GM20431 (cell line): ENCODE measurements at regions not wholly inside any gene's neighbourhood (a gene's known extent, or its start where the extent isn't known, plus 50 kb on each side); places are given as distances from the start of the nearest gene placed in this dataset.

ENCODE experiments used
- in situ Hi-C: fragments of 300-500 bp; cut with MseI, MboI; formaldehyde crosslinking; loops from one replicate; pipeline ENCODE4 v1.15.0; 2020; ENCODE audit warnings: low sequenced_read_pairs; ENCODE audit not compliant: unreplicated experiment

DNA sequence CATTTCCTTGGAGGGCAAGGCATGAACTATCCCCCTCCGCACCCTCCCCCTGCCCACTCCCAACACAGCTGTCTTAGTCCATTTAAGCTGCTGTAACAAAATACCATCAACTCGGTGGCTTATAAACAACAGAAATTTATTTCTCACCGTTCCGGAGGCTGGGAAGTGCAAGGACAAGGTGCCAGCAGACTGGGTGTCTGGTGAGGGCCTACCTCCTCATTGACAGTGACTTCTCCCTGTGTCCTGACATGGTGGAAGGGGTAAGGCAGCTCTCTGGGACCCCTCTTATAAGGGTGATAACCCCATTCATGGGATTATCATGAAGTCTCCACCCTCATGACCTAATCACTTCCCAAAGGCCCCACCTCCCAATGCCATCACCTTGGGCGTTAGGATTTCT is 114.3 kb upstream of the MAFB start:
- in situ Hi-C loops: no loop called here

DNA sequence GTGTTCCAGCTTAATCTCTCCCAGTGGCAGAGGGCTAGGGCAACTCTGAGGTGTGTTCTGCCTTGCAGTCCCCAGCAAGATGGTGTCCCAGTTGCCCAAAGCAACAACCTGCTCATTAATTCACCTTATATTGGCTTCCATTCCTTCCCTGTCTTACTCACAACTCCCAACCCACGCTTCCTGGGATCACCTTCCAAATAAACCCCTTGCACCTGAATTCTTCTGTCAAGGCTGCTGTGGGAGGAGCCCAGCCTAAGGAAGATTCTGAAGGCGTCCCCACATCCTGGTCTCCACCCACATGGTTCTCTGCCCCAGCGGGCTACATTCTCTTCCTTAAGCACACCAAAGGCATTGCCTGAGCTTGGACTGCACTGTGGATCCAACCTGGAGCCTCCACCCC is 116.6 kb upstream of the MAFB start:
- in situ Hi-C loops: no loop called here

DNA sequence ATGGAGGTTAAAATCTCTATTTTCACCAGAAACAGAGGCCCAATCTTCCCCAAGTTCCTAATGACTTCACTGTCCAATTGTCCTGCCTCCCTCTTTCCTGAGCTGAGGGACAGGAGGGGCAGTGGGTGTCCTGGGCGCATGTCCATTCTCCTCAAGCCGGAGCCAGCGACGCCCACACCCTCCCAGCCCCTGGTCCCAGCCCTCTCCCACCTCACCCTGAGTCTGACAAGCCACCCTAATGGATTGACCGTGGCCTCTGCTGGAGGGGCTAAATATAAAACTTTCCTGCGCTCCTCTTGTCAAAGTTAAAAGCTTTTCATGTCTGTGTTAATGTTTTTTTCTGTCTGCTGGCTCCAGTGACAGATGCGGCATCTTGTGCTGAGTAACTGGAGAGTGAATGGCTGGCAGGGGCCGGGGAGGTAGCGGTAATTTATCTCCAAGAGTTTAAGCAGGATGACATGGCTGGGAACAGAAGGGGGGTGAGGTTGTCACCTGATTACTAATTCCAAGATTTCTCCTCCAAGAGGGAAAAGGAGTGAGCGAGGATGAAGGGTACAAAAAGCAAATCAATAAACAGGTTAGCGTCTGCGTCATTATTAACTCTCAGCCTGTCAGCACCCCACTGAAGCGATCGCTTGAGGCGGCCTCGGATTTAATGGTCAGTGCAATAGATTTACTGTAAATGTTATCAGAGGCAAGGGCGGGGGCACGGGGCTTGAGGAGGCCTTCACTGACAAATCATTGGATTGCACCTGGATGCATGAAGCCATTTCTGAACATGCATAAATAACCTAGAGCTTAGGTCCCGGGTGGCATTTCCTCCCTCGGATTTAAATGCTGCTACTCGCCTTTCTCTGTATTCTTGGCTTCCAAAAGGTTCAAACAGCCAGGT is 118.1 kb upstream of the MAFB start:
- in situ Hi-C loops: no loop called here

DNA sequence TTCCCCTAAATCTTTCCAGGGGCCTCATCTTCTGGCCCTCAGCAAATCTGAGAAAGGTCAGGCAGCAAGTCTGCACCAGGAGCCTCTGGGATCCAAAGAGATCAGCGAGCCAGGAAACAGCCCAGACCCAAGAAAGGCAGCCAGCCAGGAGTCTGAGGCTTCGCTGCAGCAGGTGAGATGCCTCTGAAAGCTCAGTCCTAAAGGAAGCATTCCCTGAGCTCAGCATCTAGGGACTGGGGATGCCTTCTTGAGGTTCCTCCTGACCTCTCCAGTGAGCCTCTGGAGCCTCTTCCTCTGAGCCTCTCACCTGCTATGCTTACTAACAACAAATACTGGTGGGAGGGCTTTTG is 118.8 kb upstream of the MAFB start:
- in situ Hi-C loops: no loop called here

DNA sequence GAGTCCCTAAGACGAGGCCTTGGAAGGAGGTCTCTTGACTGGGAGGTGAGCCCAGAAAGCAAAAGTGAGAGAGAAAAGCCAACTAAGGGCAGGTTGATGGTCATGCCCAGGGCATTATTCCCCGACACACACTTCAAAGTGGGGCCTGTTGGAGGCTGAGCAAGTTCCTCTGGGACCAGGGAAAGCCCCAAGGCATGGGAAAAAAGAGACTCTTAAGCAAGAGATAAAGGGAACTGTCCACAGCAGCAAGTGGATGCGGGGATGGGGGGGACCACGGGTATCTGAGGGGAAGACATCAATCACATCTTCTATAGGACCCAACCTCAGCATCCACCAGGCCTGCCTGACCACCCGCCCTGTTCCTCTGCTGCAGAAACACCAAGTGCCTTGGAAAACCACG is 119.9 kb upstream of the MAFB start:
- in situ Hi-C loops: no loop called here

DNA sequence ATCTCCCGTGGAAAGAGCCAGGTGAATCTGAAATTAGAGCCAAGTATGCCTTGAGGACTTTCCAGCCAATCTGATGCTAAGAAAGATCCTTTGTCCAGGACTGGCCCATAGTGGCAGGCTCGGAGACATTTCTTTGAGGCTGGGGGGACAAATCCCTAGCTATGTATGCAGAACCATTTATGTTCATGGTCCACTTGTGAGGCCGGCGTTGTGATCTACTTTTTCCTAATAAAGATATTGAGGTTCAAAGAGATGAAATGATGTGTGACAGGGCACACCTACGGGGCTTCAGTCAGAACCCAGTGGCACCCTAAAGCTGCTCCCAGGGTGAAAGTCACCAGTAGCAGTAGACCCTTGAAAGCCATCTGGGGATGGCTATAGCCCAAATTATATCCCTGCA is 120.3 kb upstream of the MAFB start:
- in situ Hi-C loops: no loop called here

DNA sequence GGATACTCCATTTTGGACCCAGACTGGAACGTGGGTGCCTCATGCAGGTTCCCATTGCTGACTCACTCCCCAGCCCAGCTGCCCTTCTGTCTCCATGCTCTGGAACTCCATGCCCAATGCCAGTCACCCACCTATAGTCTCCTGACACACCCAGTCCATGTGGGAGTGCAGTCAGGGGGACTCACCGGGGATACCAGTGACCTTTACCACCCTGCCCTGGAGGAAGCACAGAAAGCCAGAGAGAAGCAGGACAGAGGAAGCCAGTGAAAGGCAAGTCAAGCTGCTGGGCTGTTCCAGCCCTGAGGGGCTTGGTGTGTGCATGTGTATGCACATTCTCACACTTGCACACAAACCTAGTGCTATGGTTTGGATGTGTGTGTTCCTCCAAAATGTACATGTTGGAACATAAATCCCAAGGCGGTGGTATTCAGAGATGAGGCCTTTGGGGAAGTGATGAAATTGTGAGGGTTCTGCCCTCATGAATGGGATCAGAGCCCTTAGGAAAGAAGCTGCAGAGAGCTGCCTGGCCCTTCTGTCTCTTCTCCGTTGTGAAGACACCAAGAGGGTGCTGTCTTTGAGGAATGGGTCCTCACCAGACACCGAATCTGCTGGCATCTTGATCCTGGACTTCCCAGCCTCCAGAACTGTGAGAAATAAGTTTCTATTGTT is 121.4 kb upstream of the MAFB start:
- in situ Hi-C loops: no loop called here

DNA sequence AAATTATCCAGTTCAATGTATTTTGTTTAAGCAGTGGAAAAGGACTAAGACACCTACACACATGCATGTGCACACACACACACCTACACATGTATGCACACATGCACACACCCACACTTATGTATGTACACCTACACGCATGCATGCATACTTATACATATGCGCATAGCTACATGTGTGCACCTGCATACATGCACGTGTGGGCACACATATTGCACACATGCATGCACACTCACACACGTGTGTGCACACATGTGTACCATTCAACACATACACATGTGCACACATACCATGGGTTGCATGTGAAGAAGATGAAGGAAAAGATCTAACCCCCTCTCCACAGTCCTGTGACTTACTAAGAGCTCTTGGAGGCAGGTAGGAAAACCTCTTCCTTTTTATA is 122.0 kb upstream of the MAFB start:
- in situ Hi-C loops: no loop called here

DNA sequence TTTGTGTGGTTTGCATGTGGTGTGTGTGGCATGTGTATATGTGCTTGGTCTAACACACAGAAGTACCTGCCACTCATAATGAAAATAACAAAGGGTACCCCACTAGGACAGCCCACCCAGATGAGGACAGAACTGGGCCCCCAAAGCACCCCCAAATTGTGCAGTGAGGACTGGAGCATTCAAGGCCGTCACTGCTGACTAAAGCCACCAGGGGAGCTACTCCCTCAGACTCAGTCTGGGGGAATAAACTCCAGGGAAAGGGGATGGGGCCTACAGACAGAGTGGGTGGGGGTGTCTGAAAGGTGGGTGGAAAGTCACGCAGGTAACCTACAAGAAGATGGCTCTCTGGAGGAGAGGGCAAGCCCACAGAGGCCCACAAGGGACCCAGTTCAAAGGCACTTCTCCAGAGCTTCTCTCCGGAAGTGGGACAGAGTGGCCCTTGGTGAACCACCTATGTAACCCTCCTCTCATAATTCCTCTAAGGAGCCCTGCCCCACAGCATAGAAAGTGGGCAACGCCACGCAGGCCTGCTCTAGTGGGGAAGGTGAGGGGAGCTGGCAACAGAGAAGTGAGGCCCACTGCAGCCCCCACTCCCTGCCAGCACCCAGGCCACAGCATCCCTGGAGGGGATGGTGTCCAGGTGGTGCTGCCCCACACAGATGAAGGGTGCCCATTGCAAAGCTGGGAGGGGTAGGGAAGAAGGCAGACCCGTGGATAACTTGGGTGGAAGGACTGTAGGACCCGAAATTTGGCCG is 122.8 kb upstream of the MAFB start:
- in situ Hi-C loops: no loop called here

DNA sequence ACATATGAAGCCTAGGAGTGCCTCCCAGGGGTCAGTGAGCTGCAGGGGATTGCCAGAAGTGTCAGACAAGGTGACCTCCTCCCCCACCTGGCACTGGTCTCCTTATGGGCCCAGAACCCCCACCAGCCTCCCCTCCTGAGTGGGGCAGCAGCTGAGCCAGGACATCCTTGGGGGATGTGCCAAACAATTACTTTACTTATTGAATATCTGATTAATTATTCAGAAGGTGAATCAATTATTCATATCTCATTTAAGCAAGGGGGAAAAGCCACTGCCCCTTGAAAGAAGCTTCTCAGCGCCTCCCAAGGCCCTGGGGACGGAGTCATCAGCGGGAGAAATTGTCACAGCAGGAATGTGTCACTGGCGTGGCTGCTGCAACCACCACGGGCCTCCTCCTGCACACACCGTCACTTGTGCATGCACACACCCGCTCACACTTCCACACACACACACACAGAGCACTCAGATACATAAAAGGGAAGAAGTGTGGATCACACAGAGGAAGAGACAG is 123.4 kb upstream of the MAFB start:
- in situ Hi-C loops: no loop called here

DNA sequence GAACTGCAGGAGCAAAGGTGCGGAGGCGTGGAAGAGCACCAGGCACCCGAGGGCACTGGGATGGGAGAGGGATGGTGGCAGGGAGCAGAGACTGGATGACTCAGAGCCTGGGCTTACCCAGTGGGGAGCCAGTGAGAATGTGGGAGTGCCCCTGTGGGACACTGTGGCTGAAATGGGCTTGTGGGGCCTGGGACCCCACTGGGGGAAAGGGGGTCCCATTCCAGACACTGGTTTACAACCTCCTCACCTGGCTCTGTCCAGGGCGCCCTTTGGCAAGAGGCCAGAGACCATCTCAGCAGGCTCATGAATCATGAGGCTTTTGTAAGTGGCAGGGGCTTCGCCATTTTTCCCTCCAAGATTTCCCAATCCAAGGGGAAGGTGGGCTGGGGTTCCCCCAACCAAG is 124.0 kb upstream of the MAFB start:
- in situ Hi-C loops: no loop called here

DNA sequence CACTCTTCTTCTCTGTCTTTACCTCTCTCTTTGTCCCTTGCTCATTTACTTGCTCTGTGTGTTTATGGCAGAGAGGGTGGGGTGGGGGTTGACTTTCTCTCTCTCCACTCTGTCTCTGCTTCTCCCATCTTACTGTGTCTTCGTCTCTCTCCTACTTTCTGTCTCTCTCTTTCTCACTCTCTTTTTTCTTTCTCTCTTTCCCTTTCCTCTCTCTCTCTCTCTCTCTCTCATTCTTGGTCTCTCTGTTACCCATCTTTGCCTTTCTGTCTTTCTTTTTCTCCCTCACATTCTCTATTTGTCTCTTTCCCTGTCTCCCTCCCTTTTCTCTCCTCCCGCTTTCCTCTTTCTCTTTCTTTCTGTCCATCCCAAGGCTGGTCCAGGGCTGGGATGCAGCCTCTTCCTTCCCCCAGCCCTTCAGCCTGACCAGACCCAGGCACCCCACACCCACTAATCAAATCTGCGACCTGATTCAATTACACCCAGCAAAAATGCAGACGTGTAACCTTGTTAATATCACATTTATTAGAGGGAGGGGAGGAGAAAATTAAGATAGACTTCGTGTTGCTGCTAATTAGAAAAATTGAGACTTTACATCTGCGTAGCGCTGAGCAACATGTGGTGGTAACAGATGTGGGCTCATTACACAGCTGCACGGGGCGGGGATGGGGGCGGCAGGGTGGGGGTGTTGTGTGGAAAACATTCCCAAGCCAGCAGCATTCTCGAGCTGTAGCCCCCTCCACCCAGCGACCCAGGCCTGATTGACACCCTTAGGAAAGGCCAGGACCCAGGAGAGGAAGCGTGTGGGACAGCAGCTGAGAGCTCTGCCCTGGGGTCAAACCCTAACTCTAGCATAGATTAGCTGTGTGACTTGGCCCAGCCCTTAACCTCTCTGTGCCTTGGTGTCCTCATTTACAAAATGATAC is 124.9 kb upstream of the MAFB start:
- in situ Hi-C loops: no loop called here

DNA sequence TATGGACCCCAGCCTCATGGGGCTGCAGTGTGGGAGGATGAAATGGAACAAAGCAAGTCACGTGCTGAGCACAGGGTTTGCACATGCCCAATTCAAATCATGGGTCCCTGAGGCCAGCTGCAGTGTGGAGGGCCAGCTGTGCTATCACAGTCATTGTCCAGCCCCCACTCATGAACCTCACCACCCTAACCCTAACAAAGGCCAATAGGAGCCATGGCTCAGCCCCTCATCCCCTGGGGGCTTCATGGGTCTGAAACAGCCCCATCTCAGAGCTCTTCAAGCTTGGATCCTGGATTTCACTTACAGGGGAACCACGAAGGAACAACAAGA is 125.6 kb upstream of the MAFB start:
- in situ Hi-C loops: no loop called here

DNA sequence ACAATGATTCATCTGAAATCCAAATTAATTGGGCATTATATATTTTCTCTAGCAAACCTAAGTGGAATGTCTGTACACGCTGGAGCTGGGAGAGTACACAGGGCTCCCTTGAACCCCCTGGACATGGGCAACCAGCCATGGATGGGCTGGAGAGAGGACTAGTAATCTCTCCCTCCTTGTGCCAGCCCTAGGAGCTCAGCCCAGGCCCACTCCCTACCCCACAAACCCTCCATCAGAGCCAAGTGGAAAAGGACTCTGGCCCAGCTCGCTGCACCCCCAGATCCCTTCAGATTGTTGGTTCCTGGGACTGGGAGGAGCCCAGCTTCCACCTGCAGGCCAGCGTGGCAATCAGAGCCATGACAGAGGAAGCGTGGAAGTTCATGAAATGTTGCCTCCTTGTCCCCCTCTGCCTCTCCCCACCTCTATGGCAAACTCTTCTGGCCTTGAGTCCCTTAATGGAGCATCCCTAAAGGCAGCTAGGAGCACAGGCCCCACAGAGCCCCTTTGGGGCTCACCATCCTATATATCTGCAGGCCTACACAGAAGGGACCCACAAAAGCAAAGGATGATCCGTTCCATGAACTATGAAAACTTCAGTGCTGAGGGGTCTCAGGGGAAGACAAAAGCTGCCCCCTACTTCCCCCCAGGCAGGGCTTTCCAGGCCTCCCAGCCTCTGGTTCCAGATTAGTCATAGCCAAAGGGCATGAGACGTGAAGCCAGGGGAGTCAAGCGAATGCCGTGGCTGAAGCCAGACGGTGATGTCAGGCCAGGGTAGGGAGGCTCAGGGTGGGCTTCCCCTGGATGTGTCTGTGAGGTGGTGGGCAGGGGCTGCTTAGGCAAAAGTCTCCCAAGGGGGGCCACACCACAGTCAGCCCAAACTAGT is 126.4 kb upstream of the MAFB start:
- in situ Hi-C loops: no loop called here

DNA sequence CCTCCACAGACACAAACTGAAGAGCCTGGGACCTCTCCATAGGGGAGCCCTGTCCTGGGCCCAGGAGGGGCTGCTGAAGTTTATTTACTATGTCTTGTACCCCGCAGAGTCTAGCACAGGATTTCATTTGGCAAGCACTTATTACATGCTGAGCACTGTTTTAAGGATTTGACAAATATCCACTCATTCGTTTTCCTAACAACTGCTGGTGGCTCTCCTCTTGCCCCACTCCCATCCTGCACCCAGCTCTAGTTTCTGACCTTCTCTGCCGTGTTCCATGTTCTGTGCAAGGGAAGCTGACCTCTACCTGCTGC is 127.0 kb upstream of the MAFB start:
- in situ Hi-C loops: no loop called here

DNA sequence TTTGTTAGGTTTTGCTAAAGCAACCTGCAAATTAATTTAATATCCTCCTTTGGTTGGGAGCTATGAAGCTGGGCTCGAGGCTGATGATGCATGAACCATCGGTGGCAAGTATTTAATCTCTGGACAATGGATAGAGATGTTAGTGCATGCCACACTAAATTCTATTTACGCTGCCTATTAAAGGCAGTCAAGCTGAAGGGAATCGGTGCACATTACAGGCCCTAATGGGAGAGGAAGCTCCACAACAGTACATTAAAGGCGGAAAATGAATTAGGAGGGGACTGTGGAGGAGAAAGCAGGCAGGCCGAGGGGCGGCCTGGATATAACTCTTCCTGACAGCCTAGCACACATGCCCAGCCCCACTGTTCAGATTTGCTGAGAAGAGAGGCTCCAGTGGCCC is 132.4 kb upstream of the MAFB start:
- in situ Hi-C loops: no loop called here

DNA sequence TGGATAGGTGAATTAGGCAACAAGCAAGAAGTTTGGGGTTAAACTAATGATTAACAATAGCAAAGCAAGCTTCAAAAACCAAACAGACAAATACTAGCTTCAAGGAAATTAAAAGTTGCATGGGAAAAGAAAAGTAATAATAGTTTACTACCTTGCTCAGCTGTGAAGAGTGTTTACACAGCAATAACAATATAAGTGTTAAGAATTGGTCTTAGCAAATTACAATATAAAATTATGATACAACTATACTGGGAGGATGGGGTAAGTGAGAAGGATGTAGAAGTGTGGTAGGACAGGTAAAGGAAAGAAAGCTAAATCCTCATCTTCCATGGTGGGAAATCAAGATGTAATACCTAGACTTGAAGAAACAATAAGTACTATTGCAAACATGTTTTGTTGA is 137.7 kb upstream of the MAFB start:
- in situ Hi-C loops: no loop called here

DNA sequence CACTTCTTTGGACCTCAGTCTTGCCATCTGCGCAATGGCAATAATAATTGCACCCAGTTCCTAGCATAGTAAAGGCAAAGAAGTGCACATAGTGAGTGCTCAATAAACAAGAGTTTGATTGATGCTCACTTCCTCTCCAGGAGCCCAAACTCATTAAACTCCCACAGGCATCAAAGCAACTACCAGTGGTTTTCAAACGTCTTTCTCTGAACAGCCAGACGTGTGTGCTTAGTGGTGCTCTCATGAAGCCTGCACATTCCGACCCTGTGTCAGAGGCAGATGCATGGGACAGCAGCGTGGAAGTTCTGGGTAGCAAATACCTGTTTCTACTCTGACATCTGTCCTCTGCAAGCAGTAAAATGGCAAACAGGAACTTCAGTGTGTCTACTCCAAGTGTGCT is 146.3 kb upstream of the MAFB start:
- in situ Hi-C loops: no loop called here

DNA sequence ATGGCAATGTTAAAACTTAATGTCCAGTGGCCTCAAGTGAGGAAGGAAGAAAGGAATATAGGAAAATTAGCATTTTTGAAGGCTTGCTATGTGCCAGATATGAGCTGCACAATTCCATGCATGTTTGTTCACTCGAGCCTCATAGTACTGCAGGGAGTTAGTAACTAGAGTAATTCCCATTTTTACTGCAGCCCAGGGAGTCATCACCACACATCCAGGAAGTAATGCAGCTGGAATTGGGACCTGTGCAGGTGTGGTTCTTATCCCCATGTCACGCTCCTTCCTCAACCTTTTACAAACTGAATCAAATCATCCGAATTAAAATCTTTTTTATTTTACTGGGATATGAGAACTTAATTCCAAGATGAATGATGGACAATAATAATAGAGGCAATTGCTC is 149.5 kb upstream of the MAFB start:
- in situ Hi-C loops: no loop called here
